ENCODE measurements at regions not wholly inside any gene's neighbourhood (a gene's known extent, or its start where the extent isn't known, plus 50 kb on each side); places are given as distances from the start of the nearest gene placed in this dataset.

DNA sequence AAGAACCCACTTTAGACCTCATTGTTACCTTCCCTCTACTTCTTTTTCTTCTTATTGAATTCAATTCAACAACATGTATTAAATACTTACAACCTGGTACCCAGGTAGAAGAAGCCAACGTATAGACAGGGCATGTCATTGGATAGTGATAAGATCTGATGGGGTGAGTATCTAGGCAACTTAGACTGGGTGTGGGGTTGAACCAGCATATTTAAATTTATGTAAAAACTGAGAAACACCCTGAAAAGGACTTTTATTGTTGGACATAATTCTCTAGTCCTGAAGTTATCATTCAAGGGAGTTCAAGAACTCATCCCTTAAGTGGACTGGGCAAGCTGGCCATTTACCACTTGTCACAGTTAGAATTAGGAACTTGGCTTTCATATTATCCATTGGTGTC, 139.2 kb downstream of the ZIC5 start:
- TF ChIP-seq TAF1 (IDR thresholded peaks at IDR 0.05; ENCODE audit: low read depth, low read length): no peak
- no peak for TF ChIP-seq POLR2A (IDR thresholded peaks at IDR 0.05; ENCODE audit: control extremely low read depth in 1 of 2, low read depth in 2 of 2, low read length in 2 of 2)
- TF ChIP-seq EP300 (IDR thresholded peaks at IDR 0.05; ENCODE audit: borderline replicate concordance in 1 of 2, low read depth in 2 of 2, low read length in 2 of 2): no peak
- no peak for TF ChIP-seq TEAD4 (IDR thresholded peaks at IDR 0.05; ENCODE audit: low read depth, low read length)
- no peak for TF ChIP-seq KDM1A (IDR thresholded peaks at IDR 0.05; ENCODE audit: borderline replicate concordance, low read length)
- TF ChIP-seq, protein P1, sequence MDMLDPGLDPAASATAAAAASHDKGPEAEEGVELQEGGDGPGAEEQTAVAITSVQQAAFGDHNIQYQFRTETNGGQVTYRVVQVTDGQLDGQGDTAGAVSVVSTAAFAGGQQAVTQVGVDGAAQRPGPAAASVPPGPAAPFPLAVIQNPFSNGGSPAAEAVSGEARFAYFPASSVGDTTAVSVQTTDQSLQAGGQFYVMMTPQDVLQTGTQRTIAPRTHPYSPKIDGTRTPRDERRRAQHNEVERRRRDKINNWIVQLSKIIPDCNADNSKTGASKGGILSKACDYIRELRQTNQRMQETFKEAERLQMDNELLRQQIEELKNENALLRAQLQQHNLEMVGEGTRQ (IDR thresholded peaks at IDR 0.05; ENCODE audit: low read length): no peak
- no peak for TF ChIP-seq SP1 (IDR thresholded peaks at IDR 0.05; ENCODE audit: low read depth, low read length)
- no peak for TF ChIP-seq SAP30 (IDR thresholded peaks at IDR 0.05; ENCODE audit: insufficient read depth, insufficient replicate concordance, low read length)
- TF ChIP-seq CHD1 (IDR thresholded peaks at IDR 0.05; ENCODE audit: low read depth, low read length): no peak
- no peak for TF ChIP-seq PHF8 (conservative IDR thresholded peaks at IDR 0.05; ENCODE audit: low read depth, low read length)

All from H1 (cell line).